SIG-M5 treated with dmso at 0.1 percent for 504 hours (cell line): ENCODE measurements at regions not wholly inside any gene's neighbourhood (a gene's known extent, or its start where the extent isn't known, plus 50 kb on each side); places are given as distances from the start of the nearest gene placed in this dataset.

Experiments used
- DNase-seq: peaks from one replicate; lab custom pipeline; 2025; ENCODE audit not compliant: unreplicated experiment; lab: John Stamatoyannopoulos, UW

DNA sequence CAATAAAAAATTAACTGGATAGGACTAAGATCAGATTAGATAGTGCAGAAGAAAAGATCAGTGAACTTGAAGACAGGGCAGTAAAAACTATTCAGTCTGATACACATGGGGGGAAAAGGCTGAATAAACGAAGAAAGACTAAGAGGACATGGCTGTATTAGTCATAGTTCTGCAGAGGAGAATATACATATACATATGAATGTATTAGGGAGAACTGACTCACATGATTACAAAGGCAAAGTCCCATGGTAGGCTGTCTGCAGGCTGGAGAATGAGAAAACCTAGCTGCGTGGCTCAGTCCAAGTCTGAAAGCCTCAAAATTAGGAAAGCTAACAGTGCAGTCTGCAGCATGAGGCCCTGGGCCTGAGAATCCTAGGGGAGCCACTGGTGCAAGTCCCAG, 98.2 kb upstream of the GNAO1 start:
- DNase-seq = no peak

DNA sequence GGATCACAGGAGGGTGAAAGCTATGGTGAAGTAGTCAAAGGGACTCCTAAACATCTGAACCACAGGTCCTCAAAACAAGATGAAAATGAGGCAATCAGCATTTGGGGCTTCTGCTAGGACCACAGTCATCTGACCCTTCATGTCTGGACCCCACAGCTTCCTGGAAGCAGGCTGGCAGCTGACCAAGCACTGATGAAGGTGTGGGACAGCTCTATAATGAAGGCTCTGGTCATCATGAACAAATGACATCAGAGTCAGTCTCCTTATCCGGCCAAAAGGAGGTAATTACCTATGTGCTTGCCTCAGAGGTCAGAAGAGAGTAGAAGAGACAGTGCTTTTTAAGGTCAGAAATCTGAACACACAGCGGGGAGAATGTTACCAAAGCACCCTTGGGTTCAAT, 101.2 kb upstream of the GNAO1 start:
- DNase-seq = no peak

DNA sequence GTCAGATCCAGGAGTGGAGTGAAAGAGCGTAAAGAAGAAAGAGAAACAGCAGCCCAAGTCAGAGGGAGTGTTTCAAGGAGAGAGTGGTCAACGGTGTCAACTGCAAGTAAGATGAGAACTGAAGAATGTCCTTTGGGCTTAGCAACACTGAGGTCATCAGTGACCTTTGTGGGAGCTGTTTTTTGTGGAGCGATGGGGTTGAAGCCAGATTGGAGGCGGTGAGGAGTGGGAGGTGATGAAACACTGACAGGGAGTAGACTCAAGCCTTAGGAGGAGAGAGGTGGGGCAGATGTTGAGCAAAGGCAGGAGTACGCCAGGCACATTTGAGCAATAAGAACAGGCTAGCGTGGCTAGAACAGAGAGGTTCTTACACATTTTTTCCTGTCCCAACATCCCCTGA, 103.7 kb upstream of the GNAO1 start:
- DNase-seq = no peak

DNA sequence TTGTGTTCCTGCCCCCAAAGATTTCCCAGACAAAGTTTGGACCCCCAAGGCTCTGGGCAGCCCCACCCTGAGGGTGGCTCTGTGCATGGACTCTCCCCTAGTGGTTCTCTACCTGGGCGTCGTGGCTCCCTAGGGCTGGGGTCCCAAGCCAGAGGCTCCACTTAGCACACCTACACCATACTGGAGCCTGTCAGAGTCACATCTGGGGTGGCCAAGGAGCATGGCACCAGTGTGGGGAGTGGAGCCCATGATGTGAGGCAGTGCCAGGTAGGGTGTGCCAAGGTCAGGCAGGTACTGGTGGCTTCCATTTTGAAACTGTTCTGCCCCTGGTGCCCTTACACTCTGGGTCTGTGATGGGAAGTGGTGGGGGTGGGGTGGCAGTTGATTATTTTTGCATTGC, 109.9 kb upstream of the GNAO1 start:
- no peak for DNase-seq

DNA sequence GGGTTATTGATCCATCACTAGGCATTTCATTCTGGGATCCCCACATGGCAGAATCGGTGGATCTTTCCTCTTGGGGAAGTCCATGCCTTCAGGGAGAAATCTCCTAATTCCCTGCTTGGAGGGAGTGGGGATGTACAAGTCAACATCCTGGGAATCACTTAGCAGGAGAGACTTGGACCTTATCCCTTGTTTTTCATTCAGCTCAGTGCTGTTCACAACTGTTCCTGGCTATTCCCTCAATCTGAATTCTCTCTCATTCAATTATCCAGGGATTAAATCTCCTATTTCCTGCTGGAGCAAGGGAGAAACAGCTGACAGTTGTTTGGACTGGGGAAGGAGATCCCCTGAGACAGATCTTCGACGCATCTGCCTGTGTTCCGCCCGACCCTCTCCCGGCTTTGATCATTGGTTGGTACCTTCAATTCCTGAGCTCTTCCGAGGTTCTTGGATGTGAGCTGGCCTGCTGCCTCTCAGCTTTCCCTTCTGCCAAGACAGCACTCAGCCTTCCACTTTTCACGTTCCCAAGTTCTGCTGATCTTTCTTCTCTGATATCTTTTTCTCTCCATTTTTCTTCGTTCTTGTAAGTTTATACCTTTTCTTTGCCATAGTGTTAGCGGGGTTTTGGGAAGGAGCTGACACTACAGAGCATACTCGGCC, 115.4 kb upstream of the GNAO1 start:
- no peak for DNase-seq

DNA sequence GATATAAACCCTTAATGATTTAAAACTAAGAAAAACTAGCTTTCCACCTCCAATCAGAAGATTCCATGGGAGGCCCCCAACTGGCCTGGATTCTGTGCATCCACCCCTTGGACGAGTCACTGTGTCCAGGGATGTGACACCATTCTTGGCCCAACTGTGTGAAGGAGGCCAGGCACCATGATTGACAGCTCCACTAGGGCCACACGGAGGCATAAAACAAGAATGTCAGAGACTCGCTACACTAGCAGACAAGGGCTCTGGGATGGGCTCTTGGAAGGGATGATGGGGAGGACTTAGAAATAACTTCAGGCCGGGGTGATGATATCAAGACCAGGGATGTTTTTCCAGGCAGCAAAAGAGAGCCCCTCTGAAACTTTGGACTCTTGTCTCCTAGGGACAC, 117.8 kb upstream of the GNAO1 start:
- DNase-seq = no peak

DNA sequence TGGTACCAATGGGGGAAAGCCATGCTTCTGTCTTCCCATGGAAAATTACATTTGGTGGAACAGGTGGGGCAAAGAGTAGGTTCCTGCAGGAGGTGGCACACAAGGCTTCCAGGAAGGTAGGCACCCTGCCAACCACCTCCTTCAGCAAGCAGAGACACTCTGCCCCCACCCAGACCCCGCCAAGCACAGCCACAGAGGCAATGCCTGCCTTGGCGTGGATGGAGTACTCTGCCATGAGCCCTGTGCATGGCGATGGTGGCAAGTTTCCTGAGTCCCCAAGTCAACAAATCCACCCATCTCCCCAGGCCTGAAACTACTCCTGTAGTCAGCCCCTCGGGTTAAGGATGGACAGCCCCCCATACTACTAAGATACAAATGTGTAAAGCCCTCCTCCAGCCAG, 119.2 kb upstream of the GNAO1 start:
- no peak for DNase-seq

DNA sequence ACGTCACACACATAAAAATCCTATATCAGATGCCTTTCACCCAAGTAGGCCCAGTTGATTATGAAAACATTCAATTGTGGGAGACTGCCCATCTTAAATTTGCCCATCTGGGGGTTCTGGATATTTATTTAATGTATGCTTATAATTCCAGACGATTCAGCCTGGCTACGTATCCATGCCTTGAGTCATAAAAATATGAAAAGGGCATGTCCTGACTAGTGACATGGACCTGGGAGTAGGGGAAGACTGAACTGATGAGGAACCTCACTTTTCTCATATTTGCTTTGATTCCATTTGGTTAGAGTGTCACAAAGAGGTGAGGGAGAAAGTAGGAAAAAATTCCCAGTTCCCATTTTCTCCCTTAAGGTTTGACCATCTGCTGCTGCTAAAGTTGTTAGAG, 122.5 kb upstream of the GNAO1 start:
- no peak for DNase-seq

DNA sequence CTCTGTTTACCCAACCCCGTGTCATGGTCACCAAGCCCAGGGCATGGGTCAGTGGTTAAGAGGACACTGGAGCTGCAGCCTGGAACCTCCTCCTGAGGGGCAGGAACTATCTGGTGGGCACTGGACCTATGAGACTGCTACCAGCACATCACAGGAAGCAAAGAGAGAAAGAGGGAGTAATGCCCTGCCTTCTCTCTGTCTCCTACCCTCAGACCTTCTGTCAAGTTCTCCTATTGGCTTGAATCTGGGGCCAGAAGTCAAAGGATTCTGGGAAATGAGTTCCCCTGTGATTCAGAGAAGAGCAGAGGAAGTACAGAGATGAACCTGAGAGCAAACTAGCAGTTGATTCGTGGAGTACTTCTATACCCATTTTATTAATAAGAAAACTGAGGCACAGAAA, 123.0 kb upstream of the GNAO1 start:
- no peak for DNase-seq

DNA sequence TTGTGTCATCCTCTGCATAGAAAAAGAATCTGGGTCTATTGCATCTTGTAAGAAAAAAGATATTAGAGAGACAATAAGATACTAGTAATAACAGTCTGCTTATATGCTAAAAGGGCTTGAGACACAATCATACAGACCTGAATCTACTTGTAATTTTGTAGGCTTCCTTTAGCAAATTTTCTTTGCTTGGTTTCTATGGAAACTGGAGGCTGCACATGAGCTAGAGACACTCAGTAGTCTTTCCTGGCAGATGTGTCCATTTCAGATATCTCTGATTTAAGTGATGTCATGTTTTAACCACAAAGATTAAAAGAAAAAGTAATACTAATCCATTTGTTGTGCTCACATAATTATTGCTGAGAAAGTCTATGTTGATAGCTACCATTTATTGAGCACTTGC, 123.9 kb upstream of the GNAO1 start:
- DNase-seq = no peak

DNA sequence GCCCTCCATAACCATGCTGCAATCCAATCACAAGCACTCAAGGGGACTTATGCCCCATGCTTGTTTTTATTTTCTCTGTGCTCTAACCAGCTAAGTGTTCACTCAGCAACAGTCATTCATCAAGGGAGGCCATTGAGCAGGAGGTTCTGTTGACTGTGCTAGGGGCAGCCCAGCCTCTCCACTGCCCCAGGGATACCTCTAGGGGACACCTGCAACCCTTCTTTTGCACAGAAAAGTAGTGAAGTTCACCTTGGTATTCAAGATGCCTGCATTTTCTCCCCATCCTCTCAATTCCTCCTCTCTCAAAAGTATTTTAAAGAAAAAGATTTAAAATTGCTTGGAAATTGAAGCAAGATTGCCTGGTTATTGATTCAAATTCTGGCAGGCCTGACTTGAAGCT, 124.7 kb upstream of the GNAO1 start:
- no peak for DNase-seq

DNA sequence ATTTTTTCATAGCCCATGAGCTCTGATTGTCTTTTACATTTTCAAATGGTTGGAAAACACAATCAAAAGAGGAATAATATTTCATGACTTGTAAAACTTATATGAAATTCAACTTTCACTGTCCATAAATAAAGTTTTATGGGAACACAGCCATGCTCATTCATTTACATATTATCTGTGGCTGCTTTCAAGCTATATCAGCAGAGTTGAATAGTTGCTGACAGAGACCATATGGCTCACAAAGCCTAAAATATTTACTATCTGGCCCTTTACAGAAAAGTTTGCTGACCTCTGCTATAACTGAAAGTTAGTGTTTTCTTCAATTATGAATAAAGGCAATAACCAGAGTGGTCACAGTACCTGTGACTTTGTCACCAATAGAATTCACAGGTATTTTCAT, 128.2 kb upstream of the GNAO1 start:
- DNase-seq = no peak

DNA sequence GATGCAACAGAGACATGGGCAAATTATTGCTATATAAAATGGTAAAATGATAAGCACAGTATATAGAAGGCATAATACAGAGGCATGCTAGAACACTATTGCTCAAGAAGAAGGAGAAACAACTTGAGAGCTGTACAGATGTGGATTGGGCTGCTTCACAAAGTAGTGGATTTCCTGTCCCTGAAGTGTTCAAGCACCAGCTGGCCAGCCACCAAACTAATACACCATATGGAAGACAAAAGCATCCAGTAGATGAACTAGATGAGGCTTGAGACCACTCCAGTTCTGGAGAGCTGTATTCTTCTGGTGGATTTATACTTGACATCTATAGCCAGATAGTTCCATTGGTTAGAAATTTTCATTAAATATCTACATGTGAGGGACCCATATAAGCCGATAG, 134.1 kb upstream of the GNAO1 start:
- no peak for DNase-seq

DNA sequence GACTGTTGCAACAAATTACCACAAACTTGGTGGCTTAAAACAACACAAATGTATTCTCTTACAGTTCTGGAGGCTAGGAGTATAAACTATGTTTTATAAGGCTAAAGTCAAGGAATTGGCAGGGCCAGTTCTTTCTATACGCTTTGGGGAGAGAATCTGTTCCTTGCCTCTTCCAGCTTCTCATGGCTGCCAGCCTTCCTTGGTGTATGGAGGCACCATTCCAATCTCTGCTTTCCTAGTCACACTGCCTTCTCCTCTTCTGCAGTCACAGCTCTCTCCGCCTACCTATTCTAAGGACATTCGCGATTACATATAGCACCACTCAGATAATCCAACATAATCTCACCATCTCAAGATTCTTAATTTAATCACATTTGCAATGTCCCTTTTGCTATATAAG, 140.4 kb upstream of the GNAO1 start:
- no peak for DNase-seq

DNA sequence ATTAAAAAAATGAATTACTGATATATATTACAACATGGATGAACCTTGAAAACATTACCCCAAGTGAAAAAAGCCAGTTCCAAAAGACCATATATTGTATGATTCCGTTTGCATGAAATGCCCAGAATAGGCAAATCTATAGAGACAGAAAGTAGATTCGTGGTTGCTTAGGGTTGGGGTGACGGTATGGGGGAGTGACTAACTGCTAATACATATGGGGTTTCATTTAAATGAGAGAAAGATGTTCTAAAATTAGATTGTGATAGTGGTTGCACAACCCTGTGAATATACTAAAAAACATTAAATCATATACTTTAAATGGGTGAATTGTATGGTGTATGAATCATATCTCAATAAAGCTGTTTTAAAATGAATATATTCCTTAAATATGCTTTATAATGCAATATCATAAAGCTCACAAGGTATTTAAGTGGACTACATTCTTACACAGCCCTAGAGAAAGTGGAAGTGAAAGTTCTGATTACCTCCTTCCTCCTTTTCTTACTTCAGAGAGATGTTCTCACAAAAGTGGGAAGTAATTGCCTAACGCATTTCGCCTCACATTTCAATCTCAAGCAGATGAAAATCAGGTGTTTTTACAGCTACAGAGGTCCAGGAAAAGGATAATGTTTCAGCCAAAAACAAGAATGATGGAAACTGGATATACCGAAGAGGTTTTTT, 142.7 kb upstream of the GNAO1 start:
- peak; percentile 79 for DNase-seq

DNA sequence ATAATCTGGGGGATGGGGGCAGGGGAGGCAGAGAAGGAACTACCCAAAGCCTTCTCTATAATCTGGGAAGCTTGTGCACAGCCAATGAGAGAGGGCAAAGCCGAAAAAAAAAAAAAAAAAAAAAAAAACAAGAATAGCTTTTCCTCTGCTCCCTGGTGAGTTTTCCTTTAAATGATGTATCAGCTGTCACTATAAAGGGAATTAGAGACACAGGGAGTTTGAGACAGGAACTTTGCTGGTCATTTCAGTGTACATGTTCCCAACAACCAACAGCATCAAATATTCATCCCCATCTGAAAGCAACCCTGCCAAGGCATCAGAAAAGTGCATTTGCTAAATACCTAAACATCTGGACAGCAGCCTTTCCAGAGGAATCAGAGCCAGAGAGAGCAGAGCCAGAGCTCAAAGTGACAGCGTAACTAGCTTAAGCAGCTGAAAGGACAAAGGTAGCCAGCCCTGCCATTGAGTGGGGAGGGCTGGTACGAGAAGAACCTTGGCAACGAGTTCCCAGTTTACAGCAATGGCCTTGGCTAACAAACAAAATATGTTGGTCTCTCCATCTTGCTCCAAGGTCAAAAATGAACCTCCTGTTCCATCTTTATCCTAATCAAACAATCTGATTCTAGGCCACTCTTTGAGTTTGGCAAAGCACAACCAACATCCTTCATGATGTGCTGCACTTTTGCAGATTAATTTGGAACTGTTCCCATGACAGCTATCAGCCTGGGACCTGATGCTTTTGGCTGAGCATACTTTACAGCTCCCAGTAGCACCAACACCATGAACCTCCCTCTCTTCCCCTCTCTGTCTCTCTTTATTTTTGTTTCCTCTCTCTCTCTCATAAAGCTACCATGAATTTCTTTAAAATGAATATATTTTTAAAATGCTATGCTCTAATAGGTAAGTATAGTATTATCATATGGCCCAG, 143.7 kb upstream of the GNAO1 start:
- no peak for DNase-seq

DNA sequence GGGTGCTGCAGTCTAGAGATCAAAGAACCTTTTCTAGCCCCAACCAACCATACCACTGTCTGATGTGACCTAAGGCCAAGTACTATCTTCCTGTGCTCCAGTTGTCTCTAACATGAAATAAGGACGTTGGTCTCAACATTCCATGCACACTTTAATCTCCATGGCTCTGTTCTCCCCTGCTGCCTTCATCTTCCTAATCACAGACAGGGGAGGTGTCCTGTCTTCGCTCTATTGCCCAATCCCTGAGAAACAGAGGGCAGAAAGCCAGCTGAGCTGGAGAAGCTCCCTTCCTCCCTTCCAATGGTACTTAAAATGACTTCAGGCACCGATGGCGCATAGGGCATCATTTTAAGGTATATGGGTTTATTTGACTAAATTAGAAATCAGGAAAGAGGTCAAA, 148.9 kb upstream of the GNAO1 start:
- DNase-seq = no peak

DNA sequence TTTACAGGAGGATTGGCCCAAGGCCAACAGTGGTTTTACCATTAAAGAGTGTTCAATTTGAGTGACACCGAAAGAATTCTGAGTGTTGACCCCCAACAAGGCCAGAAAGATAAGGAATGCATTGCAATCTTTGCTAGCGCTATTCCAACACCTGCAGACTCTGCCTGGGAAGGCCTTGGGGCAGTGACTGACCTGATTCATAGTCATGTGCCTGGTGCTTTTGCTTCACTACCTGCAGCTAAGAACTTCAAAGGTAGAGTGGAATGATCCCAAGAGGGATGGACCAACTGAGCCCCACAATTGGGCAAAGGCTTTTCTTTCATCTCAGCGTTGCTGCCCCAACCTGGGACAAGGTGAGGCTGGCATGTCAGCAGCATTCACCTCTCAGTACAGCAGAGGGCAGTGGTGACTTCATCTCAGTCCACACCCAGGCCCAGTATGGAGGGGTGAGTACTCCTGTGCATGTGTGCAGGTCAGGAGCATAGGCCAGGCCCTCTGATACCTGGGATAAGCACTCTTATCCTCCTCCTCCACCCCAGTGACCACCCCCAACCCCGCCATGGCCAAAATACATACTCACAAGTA, 149.6 kb upstream of the GNAO1 start:
- DNase-seq = peak; percentile 4

DNA sequence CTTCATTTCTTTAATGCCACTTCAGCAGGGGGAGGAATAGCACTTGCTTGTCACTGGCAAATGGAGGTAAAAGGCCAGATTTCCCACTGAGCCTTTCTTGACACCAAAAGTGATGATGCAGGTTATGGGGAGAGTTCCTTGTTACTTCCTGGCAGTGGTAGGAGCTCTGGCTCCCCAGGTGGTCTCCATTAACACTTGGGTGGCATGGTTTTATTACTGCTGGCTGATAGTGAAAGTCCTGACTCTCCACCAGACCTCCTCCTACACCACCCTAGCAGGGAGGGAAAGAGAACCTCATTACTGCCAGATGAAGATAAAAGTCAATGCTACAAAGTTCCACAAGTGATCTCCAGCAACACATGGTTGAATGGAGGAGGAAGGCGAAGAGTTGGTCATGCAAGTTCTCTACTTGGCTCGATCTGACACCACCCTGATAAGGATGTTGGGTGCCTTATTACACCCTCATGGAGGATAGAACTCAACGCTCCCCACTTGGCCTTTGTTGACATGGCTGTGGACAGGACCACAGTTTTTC, 152.7 kb upstream of the GNAO1 start:
- DNase-seq = no peak

DNA sequence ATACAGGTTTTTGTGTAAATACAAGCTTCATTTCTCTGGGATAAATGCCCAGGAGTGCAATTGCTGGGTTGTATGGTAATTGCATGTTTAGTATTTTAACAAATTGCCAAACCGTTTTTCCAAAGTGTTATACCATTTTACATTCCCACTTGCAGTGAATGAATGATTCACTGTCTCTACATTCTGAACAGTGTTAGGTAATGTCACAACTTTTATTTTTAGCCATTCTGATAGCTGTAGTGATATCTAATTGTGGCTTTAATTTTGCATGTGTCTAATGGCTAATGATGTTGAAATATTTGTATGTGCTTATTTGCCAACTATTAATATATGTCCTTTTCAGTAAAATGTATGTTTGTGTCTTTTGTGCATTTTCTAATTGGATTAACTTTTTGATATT, 156.9 kb upstream of the CES5A start:
- no peak for DNase-seq

DNA sequence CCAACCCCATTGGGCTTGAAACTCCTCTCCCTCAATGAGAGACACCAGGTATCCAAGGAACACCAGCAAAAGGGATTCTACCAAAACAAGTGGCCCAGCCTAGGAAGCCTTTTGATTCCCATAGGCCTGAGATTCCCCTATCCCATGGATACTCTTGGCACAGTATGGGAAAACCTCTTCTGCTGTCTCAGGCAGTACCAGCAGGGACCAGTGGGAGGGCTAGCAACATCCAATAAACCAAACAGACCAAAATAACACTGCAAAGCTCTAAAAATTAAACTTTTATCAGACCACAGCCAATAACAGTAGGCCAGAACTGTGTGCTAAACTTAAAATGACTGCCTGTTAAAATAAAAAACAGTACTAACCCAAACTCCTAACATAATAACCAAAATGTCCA, 153.9 kb upstream of the CES5A start:
- no peak for DNase-seq
